ENCODE measurements at regions not wholly inside any gene's neighbourhood (a gene's known extent, or its start where the extent isn't known, plus 50 kb on each side); places are given as distances from the start of the nearest gene placed in this dataset.

DNA sequence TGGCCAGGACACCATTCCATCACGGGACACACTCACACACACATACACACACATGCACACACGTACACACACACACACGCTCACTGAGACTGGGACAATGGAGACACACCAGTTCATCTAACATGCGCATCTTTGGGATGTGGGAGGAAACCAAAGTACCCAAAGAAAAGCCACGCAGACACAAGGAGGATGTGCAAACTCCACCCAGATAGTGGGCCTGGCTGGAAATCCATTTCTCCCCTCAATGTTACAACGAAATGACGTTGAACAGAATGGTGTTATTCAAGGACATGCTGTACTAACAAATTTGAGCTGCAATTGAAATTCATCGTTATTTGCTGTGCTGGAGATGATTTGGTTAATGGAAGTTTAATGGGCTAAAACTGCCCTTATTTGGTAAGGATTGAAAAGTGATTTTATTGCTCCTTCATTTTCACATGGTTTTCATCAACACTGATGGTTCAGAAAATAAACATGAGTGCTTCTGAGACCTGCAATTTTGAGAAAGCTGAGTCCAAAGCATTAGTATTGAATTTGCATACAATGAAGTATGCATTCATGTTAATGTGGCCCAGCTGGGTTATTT, 110.0 kb downstream of the KCNE4 start:
- DNase-seq (ENCODE audit: low spot score), result no peak
- no peaks in the 10 kb centered on the region for H3K9me3 ChIP-seq
- no peaks in the 10 kb centered on the region for H3K36me3 ChIP-seq
- no peak overlapping the region for H3K4me3 ChIP-seq
- no peaks in the 10 kb centered on the region for H3K4me1 ChIP-seq (replicated peaks)
- intact Hi-C loops (cut with DNase I), result no loop called here
- no peak overlapping the region for H3K27ac ChIP-seq
- TF ChIP-seq POLR2A (IDR thresholded peaks at IDR 0.05) (no peak), POLR2AphosphoS5 (IDR thresholded peaks at IDR 0.05) (no peak), CTCF (IDR thresholded peaks at IDR 0.05) (no peak)
- H3K27me3 ChIP-seq (replicated peaks; ENCODE audit: insufficient read depth), result no peaks in the 10 kb centered on the region
- WGBS, result 81% methylated on average over 8 of the region's 8 CpGs

DNA sequence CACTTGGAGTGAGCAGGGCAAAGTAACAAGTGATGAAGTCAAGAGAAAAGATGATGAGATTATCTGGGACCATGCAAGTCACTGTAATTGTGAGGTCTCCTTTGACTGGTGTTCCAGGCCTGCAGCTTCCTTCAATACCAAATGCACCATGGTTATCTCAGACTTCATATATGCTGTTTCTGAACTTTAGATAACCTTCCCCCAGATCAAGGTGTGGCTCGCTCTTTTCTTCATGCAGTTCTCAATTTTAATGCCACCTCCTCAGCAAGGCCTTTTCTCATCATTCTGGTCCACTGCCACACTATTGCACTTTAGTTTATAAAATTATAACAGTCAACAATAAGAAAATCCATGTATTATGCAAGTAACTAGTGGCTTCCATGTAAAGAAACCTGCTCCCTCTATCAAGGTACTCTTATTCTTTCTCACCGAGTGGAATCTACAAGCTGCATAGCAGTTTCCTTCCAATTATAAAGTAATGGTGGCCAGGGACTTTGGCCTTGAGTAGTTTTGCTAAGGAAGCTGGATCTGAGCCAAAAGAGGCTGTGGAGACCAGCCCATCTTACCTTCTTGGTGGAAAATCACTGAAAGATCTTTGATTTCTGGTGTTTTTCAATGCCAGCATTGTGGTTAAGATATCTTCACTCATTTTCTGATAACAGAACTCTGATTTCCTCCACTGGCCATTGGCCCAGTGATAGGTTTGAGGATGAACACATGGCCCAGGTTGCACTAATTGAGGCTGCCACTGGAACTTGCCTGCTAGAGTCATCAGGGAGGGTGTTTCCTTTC, 113.6 kb downstream of the KCNE4 start:
- no peak overlapping the region for H3K4me3 ChIP-seq
- H3K9me3 ChIP-seq, result no peaks in the 10 kb centered on the region
- H3K27me3 ChIP-seq (replicated peaks; ENCODE audit: insufficient read depth), result no peaks in the 10 kb centered on the region
- H3K27ac ChIP-seq, result no peak overlapping the region
- intact Hi-C loops (cut with DNase I), result no loop called here
- H3K36me3 ChIP-seq, result no peaks in the 10 kb centered on the region
- H3K4me1 ChIP-seq (replicated peaks), result no peaks in the 10 kb centered on the region
- WGBS, result 93% methylated on average over 2 of the region's 2 CpGs
- no peak for TF ChIP-seq CTCF (IDR thresholded peaks at IDR 0.05)
- TF ChIP-seq POLR2A (IDR thresholded peaks at IDR 0.05), result no peak
- TF ChIP-seq POLR2AphosphoS5 (IDR thresholded peaks at IDR 0.05), result no peak
- DNase-seq (ENCODE audit: low spot score), result no peak

DNA sequence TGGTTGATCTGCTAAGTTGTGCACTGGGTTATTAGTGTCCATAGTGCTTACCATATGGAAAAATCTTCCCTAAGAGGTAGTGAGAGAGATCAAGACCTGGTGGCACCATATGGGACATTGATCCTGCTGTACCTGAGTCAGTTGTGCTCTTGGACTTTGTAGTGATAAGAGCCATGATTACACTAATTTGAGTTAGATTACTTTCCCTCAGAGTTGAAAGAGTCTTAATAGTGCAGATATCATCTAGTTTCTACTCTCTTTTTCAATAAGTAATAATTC, 114.2 kb downstream of the KCNE4 start:
- intact Hi-C loops (cut with DNase I), result no loop called here
- Histone ChIP-seq H3K4me1 (replicated peaks) (no peaks in the 10 kb centered on the region), H3K36me3 (no peaks in the 10 kb centered on the region), H3K9me3 (no peaks in the 10 kb centered on the region), H3K27me3 (replicated peaks; ENCODE audit: insufficient read depth) (no peaks in the 10 kb centered on the region), H3K4me3 (no peak overlapping the region), H3K27ac (no peak overlapping the region)
- TF ChIP-seq POLR2AphosphoS5 (IDR thresholded peaks at IDR 0.05), result no peak
- no peak for TF ChIP-seq POLR2A (IDR thresholded peaks at IDR 0.05)
- TF ChIP-seq CTCF (IDR thresholded peaks at IDR 0.05), result no peak
- no peak for DNase-seq (ENCODE audit: low spot score)

GRCh38 chr2:223166983-223167650, 115.1 kb downstream of the KCNE4 start:
- TF ChIP-seq POLR2AphosphoS5 (IDR thresholded peaks at IDR 0.05) (no peak), CTCF (IDR thresholded peaks at IDR 0.05) (no peak), POLR2A (IDR thresholded peaks at IDR 0.05) (no peak)
- H3K27me3 ChIP-seq (replicated peaks; ENCODE audit: insufficient read depth), result no peaks in the 10 kb centered on the region
- H3K27ac ChIP-seq, result no peak overlapping the region
- no peak for DNase-seq (ENCODE audit: low spot score)
- 94% methylated on average over 6 of the region's 6 CpGs for WGBS
- no peaks in the 10 kb centered on the region for H3K9me3 ChIP-seq
- intact Hi-C loops (cut with DNase I), result no loop called here
- H3K36me3 ChIP-seq, result no peaks in the 10 kb centered on the region
- no peaks in the 10 kb centered on the region for H3K4me1 ChIP-seq (replicated peaks)
- H3K4me3 ChIP-seq, result no peak overlapping the region
